Mesenchymal stem cell (in vitro differentiated cells and primary cell): ENCODE measurements at regions not wholly inside any gene's neighbourhood (a gene's known extent, or its start where the extent isn't known, plus 50 kb on each side); places are given as distances from the start of the nearest gene placed in this dataset.

Source experiments
- DNase-seq: peaks from one replicate; pipeline ENCODE4 v3.0.0-alpha.2; 2013
- H2AFZ ChIP-seq: one replicate; pipeline ENCODE4 v1.6.1; 2013; ENCODE audit warnings: low read depth, mild to moderate bottlenecking, control low read depth, inconsistent platforms, low read length, moderate library complexity
- H2AK5ac ChIP-seq: 2 replicates; pipeline ENCODE4 v1.6.1; 2013; ENCODE audit warnings: low read length, moderate library complexity, mild to moderate bottlenecking, inconsistent platforms; ENCODE audit not compliant: severe bottlenecking
- H2BK120ac ChIP-seq: one replicate; pipeline ENCODE4 v1.6.1; 2013; ENCODE audit warnings: low read depth, mild to moderate bottlenecking, inconsistent platforms, low read length, moderate library complexity
- H2BK12ac ChIP-seq, 2 experiments: one replicate each; pipeline ENCODE4 v1.6.1; 2013; ENCODE audit warnings: inconsistent platforms in 2 of 2, low read length in 2 of 2, mild to moderate bottlenecking in 2 of 2, moderate library complexity in 2 of 2, control low read depth in 1 of 2
- H2BK15ac ChIP-seq: one replicate; pipeline ENCODE4 v1.6.1; 2013; ENCODE audit warnings: mild to moderate bottlenecking, low read depth, inconsistent platforms; ENCODE audit not compliant: poor library complexity, severe bottlenecking
- H2BK5ac ChIP-seq: 2 replicates; pipeline ENCODE4 v1.6.1; 2013; ENCODE audit warnings: low read depth, mild to moderate bottlenecking, low read length, control low read depth, inconsistent platforms; ENCODE audit not compliant: poor library complexity, severe bottlenecking
- H3K14ac ChIP-seq, 2 experiments: one replicate each; pipeline ENCODE4 v1.6.1; 2013; ENCODE audit warnings: inconsistent platforms in 2 of 2, low read length in 2 of 2, control low read depth in 1 of 2, mild to moderate bottlenecking in 1 of 2, moderate library complexity in 1 of 2
- H3K18ac ChIP-seq, 2 experiments: one replicate each; pipeline ENCODE4 v1.6.1; 2013; ENCODE audit warnings: inconsistent platforms in 2 of 2, low read length in 2 of 2, control low read depth in 1 of 2, low read depth in 1 of 2, mild to moderate bottlenecking in 1 of 2
- H3K23ac ChIP-seq, 2 experiments: one replicate each; pipeline ENCODE4 v1.6.1; 2013; ENCODE audit warnings: inconsistent platforms in 2 of 2, low read length in 2 of 2, mild to moderate bottlenecking in 2 of 2, moderate library complexity in 2 of 2, control low read depth in 1 of 2
- H3K27ac ChIP-seq: 2 replicates; pipeline ENCODE4 v1.5.1; 2013; ENCODE audit warnings: mild to moderate bottlenecking, moderate library complexity, low read length, control low read depth, inconsistent platforms; ENCODE audit not compliant: poor library complexity, severe bottlenecking
- H3K27me3 ChIP-seq, 2 experiments: 2 replicates each; pipeline versions ENCODE4 v1.6.1 to v1.7.0; 2013; ENCODE audit warnings: low read length in 2 of 2, mild to moderate bottlenecking in 2 of 2, moderate library complexity in 2 of 2, control low read depth in 1 of 2, inconsistent platforms in 1 of 2; ENCODE audit not compliant: control insufficient read depth in 1 of 2, insufficient read depth in 1 of 2
- H3K36me3 ChIP-seq, 2 experiments: 2 replicates each; pipeline versions ENCODE4 v1.6.1 to v1.7.0; 2013; ENCODE audit warnings: low read length in 2 of 2, control low read depth in 1 of 2, inconsistent platforms in 1 of 2, low read depth in 1 of 2, mild to moderate bottlenecking in 1 of 2; ENCODE audit not compliant: insufficient read depth in 2 of 2, control insufficient read depth in 1 of 2
- H3K4ac ChIP-seq, 2 experiments: one replicate each; pipeline ENCODE4 v1.6.1; 2013; ENCODE audit warnings: inconsistent platforms in 2 of 2, low read length in 2 of 2, mild to moderate bottlenecking in 2 of 2, moderate library complexity in 2 of 2, control low read depth in 1 of 2, low read depth in 1 of 2
- H3K4me1 ChIP-seq: 2 replicates; pipeline ENCODE4 v1.6.1; 2013; ENCODE audit warnings: low read depth, low read length, control low read depth; ENCODE audit not compliant: control insufficient read depth, insufficient read depth
- H3K4me2 ChIP-seq: 2 replicates; pipeline ENCODE4 v1.6.1; 2013; ENCODE audit warnings: low read length, mild to moderate bottlenecking, inconsistent platforms; ENCODE audit not compliant: poor library complexity, severe bottlenecking
- H3K4me3 ChIP-seq, 2 experiments: 2 replicates each; pipeline versions ENCODE4 v1.5.1 to v1.7.0; 2013; ENCODE audit warnings: low read length in 2 of 2, mild to moderate bottlenecking in 2 of 2, control low read depth in 1 of 2, low read depth in 1 of 2; ENCODE audit not compliant: insufficient read depth in 1 of 2
- H3K79me1 ChIP-seq: replicated peaks from 2 replicates; pipeline ENCODE4 v1.6.1; 2013; ENCODE audit warnings: mild to moderate bottlenecking, control low read depth, low read length, inconsistent platforms; ENCODE audit not compliant: poor library complexity, severe bottlenecking
- H3K9ac ChIP-seq: 2 replicates; pipeline ENCODE4 v1.7.0; 2013; ENCODE audit warnings: mild to moderate bottlenecking, low read length, moderate library complexity
- H3K9me3 ChIP-seq: 2 replicates; pipeline ENCODE4 v1.7.0; 2013; ENCODE audit warnings: mild to moderate bottlenecking, low read length; ENCODE audit not compliant: control insufficient read depth
- H4K8ac ChIP-seq: one replicate; pipeline ENCODE4 v1.6.1; 2013; ENCODE audit warnings: inconsistent platforms, mild to moderate bottlenecking, low read length, moderate library complexity
- H4K91ac ChIP-seq: one replicate; pipeline ENCODE4 v1.6.1; 2013; ENCODE audit warnings: mild to moderate bottlenecking, low read length, inconsistent platforms
- WGBS: methylation state at CpG from one replicate; pipeline ENCODE4 v1.1.7; 2013; ENCODE audit warnings: mixed read lengths; 5-methylcytosine and 5-hydroxymethylcytosine counted together

DNA sequence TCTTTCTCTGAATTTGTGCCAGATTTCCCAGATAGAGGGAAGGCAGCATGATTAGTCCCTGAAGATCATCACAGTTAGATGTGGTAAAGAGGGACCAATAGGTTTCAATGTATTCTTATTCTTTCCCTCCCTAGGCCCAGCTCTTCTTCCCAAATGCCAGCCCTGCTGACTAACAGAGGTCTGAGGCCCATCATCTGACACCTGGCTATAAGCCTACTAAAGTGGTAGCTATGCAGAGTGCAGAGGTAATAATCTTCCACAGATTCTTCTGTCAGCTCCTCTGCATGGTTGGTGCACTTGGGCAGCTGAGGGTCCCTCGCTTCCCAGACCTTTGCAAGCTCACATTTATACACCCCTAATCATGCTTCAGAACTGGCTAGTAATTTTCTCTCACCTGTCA is 63.7 kb upstream of the PZP start:
- WGBS, result 92% methylated on average over 1 of the region's 1 CpG
- no peak overlapping the region for H3K23ac ChIP-seq
- H3K4me1 ChIP-seq, result no peaks in the 10 kb centered on the region
- H3K27me3 ChIP-seq, result no peaks in the 10 kb centered on the region
- no peak overlapping the region for H3K27ac ChIP-seq
- no peak overlapping the region for H3K14ac ChIP-seq
- H3K4ac ChIP-seq, result no peak overlapping the region
- H2BK5ac ChIP-seq, result no peak overlapping the region
- H3K18ac ChIP-seq, result no peak overlapping the region
- no peak overlapping the region for H2BK120ac ChIP-seq
- no peaks in the 10 kb centered on the region for H3K79me1 ChIP-seq
- H4K91ac ChIP-seq, result no peak overlapping the region
- no peaks in the 10 kb centered on the region for H3K9me3 ChIP-seq
- no peak overlapping the region for H3K9ac ChIP-seq
- DNase-seq, result no peak
- no peak overlapping the region for H4K8ac ChIP-seq
- H2BK12ac ChIP-seq, result no peak overlapping the region
- H3K36me3 ChIP-seq, result no peaks in the 10 kb centered on the region
- no peak overlapping the region for H2AK5ac ChIP-seq
- H3K4me3 ChIP-seq, result no peak overlapping the region
- H3K4me2 ChIP-seq, result no peak overlapping the region
- no peak overlapping the region for H2AFZ ChIP-seq
- H2BK15ac ChIP-seq, result no peak overlapping the region

DNA sequence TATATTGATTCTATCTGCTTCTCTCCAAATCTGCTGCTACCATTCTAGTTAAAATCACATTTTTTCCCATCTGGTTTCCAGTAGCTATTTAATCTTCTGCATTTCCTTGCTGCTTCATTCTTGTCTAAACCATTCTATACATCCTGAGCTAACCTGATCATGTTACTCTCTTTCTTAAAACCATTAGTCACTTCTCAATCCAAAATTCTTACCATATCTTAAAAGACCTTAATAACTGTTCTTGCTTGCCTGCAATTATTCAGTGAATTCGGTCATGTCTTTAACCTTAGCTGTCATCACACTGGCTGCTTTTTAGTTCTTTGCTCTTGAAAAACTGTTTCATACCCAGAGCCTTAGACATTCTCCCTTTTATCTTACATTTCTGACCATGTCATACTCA is 56.4 kb upstream of the PZP start:
- Histone ChIP-seq H3K18ac (no peak overlapping the region), H2AK5ac (no peak overlapping the region), H3K4me2 (no peak overlapping the region), H2BK15ac (no peak overlapping the region), H3K79me1 (no peaks in the 10 kb centered on the region), H3K4me3 (no peak overlapping the region), H4K8ac (no peak overlapping the region), H3K4me1 (no peaks in the 10 kb centered on the region), H3K36me3 (no peaks in the 10 kb centered on the region), H4K91ac (no peak overlapping the region), H3K9me3 (no peaks in the 10 kb centered on the region), H3K14ac (no peak overlapping the region), H3K9ac (no peak overlapping the region), H2BK12ac (no peak overlapping the region), H3K27me3 (no peaks in the 10 kb centered on the region), H2BK5ac (no peak overlapping the region), H3K4ac (no peak overlapping the region), H2AFZ (no peak overlapping the region), H3K27ac (no peak overlapping the region), H3K23ac (no peak overlapping the region), H2BK120ac (no peak overlapping the region)
- no peak for DNase-seq
- 72% methylated on average over 1 of the region's 1 CpG for WGBS

DNA sequence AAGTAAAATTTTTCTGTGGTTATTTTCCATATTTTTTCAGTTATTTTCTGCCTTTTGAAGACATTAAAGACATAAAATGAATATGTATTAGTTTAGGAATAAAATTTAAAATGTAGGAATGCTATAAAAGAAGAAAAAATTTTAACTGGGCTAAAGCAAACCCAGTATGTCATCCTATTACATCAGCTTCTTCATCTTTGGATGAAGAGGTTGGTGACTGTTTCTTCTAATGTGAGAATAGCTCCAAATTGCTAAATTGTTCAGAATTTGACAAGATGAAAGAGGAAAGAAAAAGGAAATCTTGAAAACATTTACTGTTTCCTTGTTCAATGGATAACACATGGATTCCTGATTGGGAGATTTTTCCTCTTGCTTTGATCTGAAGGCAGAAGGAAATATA is 52.7 kb upstream of the PZP start:
- DNase-seq, result no peak
- Histone ChIP-seq H2BK15ac (no peak overlapping the region), H3K14ac (no peak overlapping the region), H3K9me3 (no peaks in the 10 kb centered on the region), H2BK12ac (no peak overlapping the region), H3K4me1 (no peaks in the 10 kb centered on the region), H3K9ac (no peak overlapping the region), H2BK5ac (no peak overlapping the region), H3K79me1 (no peaks in the 10 kb centered on the region), H3K18ac (no peak overlapping the region), H2BK120ac (no peak overlapping the region), H4K8ac (no peak overlapping the region), H3K36me3 (no peaks in the 10 kb centered on the region), H3K27me3 (no peaks in the 10 kb centered on the region), H2AFZ (no peak overlapping the region), H2AK5ac (no peak overlapping the region), H3K4me2 (no peak overlapping the region), H3K4ac (no peak overlapping the region), H4K91ac (no peak overlapping the region), H3K4me3 (no peak overlapping the region), H3K23ac (no peak overlapping the region), H3K27ac (no peak overlapping the region)

DNA sequence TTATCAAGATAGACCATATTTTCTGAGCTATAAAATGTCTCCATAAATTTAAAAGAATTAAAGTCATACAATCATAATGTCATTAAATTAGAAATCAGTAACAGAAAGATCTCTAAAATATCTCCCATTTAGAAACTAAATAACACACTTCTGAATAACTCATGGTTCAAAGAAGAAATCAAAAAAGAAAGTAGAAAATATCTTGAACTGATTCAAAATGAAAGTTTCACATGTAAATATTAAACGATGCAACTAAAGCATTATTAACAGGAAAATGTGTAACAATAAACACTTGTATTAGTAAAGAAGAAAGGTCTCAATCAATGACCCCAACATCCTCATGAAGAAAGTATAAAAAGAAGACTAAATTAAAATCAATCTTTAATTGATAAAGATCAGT is 50.5 kb upstream of the PZP start:
- H2BK120ac ChIP-seq, result no peak overlapping the region
- DNase-seq, result no peak
- H2BK15ac ChIP-seq, result no peak overlapping the region
- no peaks in the 10 kb centered on the region for H3K4me1 ChIP-seq
- no peak overlapping the region for H3K4ac ChIP-seq
- H3K23ac ChIP-seq, result no peak overlapping the region
- H4K91ac ChIP-seq, result no peak overlapping the region
- no peak overlapping the region for H4K8ac ChIP-seq
- no peaks in the 10 kb centered on the region for H3K27me3 ChIP-seq
- no peak overlapping the region for H3K4me3 ChIP-seq
- H3K36me3 ChIP-seq, result no peaks in the 10 kb centered on the region
- no peak overlapping the region for H3K4me2 ChIP-seq
- H2AK5ac ChIP-seq, result no peak overlapping the region
- H3K18ac ChIP-seq, result no peak overlapping the region
- no peak overlapping the region for H2BK5ac ChIP-seq
- H3K14ac ChIP-seq, result no peak overlapping the region
- H3K27ac ChIP-seq, result no peak overlapping the region
- no peaks in the 10 kb centered on the region for H3K9me3 ChIP-seq
- no peak overlapping the region for H2AFZ ChIP-seq
- H3K79me1 ChIP-seq, result no peaks in the 10 kb centered on the region
- no peak overlapping the region for H3K9ac ChIP-seq
- H2BK12ac ChIP-seq, result no peak overlapping the region
- WGBS, result no CpG with 5 or more reads among the region's 1 CpG
